ENCODE measurements at regions not wholly inside any gene's neighbourhood (a gene's known extent, or its start where the extent isn't known, plus 50 kb on each side); places are given as distances from the start of the nearest gene placed in this dataset.
"Not testable (repeated sequence)": the region's sequence is repeated elsewhere in the genome, so short reads cannot be mapped to it uniquely, and the experiment has no call there.

DNA sequence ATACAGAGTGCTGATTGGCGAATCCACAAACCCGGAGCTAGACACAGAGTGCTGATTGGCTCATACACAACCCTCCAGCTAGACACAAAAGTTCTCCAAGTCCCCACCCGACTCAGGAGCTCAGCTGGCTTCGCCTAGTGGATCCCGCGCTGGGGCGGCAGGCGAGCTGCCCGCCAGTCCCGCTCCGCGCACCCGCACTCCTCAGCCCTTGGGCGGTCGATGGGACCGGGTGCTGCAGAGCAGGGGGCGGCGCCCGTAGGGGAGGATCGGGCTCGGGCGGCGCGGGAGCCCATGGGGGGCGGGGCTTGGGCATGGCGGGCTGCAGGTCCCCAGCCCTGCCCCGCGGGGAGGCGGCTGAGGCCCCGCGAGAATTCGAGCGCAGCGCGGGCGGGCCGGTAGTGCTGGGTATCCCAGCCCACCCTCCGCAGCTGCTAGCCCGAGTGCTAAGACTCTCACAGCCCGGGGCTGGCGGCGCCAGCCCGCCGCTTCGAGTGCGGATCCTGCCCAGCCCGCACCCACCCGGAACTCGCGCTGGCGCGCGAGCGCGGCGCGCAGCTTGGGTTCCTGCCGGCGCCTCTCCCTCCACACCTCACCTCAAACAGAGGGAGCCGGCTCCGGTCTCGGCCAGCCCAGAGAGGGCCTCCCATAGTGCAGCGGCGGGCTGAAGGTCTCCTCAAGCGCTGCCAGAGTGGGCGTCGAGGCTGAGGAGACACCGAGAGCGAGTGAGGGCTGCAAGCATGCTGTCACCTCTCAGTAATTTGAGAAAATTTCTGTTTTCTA is 75.5 kb upstream of the ATP5MC3 start (continued):
- no peak for TF ChIP-seq NR2C2 (CRISPR knock-in tag; IDR thresholded peaks at IDR 0.05)
- TF ChIP-seq ZNF138 (CRISPR knock-in tag; conservative IDR thresholded peaks at IDR 0.05), result no peak
- TF ChIP-seq, protein P1, sequence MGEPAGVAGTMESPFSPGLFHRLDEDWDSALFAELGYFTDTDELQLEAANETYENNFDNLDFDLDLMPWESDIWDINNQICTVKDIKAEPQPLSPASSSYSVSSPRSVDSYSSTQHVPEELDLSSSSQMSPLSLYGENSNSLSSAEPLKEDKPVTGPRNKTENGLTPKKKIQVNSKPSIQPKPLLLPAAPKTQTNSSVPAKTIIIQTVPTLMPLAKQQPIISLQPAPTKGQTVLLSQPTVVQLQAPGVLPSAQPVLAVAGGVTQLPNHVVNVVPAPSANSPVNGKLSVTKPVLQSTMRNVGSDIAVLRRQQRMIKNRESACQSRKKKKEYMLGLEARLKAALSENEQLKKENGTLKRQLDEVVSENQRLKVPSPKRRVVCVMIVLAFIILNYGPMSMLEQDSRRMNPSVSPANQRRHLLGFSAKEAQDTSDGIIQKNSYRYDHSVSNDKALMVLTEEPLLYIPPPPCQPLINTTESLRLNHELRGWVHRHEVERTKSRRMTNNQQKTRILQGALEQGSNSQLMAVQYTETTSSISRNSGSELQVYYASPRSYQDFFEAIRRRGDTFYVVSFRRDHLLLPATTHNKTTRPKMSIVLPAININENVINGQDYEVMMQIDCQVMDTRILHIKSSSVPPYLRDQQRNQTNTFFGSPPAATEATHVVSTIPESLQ (CRISPR knock-in tag; IDR thresholded peaks at IDR 0.05), result no peak
- no peak for TF ChIP-seq PRRX2 (CRISPR knock-in tag; IDR thresholded peaks at IDR 0.05)
- no peak for TF ChIP-seq ZNF232 (CRISPR knock-in tag; IDR thresholded peaks at IDR 0.05)

DNA sequence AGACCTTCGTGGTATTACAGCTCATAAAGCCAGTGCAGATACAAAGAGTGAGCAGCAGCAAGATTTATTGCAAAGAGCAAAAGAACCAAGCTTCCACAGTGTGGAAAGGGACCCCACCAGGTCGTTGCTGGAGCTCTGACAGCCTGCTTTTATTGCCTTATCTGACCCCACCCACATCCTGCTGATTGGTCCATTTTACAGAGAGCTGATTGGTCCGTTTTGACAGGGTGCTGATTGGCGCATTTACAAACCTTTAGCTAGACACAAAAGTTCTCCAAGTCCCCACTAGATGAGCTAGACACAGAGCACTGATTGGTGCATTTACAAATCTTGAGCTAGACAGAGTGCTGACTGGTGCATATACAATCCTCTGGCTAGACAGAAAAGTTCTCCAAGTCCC is 74.9 kb upstream of the ATP5MC3 start:
- H3K36me3 Mint-ChIP-seq, result peaks cover 10% of the 10 kb centered on the region
- H3K27ac Mint-ChIP-seq, POLR2A ChIA-PET: not testable (repeated sequence)

GRCh38 chr2:175253871-175254270 is 72.4 kb upstream of the ATP5MC3 start:
- TF ChIP-seq, protein P2, sequence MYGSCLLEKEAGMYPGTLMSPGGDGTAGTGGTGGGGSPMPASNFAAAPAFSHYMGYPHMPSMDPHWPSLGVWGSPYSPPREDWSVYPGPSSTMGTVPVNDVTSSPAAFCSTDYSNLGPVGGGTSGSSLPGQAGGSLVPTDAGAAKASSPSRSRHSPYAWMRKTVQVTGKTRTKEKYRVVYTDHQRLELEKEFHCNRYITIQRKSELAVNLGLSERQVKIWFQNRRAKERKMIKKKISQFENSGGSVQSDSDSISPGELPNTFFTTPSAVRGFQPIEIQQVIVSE (CRISPR knock-in tag; IDR thresholded peaks at IDR 0.05; ENCODE audit: borderline replicate concordance), result no peak
- TF ChIP-seq USF2 (CRISPR knock-in tag; IDR thresholded peaks at IDR 0.05), result no peak
- TF ChIP-seq NR2C2 (CRISPR knock-in tag; IDR thresholded peaks at IDR 0.05), result no peak
- DNase-seq (ENCODE audit: low spot score), result no peak
- ChIA-PET CTCF (interaction anchor here (1.0 to 1.1 kb wide), 2 partner anchors 8 to 19 kb away, joined by 3 to 4 read pairs; no protein-coding TSS in a partner anchor), POLR2A (no interaction called here)
- H3K4me3 Mint-ChIP-seq, result no peak overlapping the region
- no peak for ATAC-seq
- H3K27me3 Mint-ChIP-seq (ENCODE audit: low read depth), result no peaks in the 10 kb centered on the region; the same call in 1 of the 2 replicates
- H3K4me1 Mint-ChIP-seq, result 0 out of 2 replicates have a peak, but pooled peaks cover 2% of the 10 kb centered on the region
- peaks cover 10% of the 10 kb centered on the region for H3K36me3 Mint-ChIP-seq
- H3K9me3 Mint-ChIP-seq, result peaks cover 19% of the 10 kb centered on the region
- no peak overlapping the region for H3K27ac Mint-ChIP-seq

More for the DNA sequence above, 74.9 kb upstream of the ATP5MC3 start:
- H3K4me3 Mint-ChIP-seq; DNase-seq (ENCODE audit: low spot score); H3K4me1 Mint-ChIP-seq; ATAC-seq; H3K27me3 Mint-ChIP-seq (ENCODE audit: low read depth): not testable (repeated sequence)
- peaks cover 19% of the 10 kb centered on the region for H3K9me3 Mint-ChIP-seq
- CTCF ChIA-PET, result interaction anchor here (1.1 to 1.3 kb wide), 2 partner anchors 21 to 559 kb away, joined by 3 read pairs; no protein-coding TSS in a partner anchor

DNA sequence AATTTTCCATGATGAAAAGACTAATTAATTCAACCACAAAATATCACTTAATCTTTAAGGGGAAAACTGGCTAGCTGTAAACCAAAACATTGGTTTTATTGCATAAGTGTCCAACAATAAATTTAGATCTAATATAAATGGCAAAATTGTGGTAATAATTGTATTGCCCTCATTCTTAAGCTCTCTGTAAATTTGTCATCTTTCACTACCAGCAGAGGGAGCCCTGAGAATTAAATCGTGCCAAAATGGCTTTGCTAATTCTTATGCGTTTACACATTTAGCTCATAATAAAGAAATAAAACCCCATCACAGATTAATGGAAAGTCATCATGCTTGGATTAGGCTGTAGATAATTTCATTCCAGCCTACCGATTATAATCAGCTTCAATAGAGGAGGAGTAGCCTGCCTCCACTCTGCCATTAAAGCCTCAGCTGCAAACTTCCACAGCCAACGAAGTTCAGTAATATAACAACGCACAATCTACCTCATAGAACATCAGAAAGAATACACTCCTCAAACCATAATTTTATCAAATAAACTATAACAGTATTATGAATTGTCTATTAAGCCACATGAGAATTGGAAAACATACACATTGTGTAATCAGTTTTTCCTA is 70.0 kb upstream of the ATP5MC3 start:
- POLR2A ChIA-PET, result no interaction called here
- Mint-ChIP-seq H3K4me1 (0 out of 2 replicates have a peak, but pooled peaks cover 2% of the 10 kb centered on the region), H3K4me3 (no peak overlapping the region), H3K9me3 (peaks cover 7% of the 10 kb centered on the region), H3K36me3 (peaks cover 6% of the 10 kb centered on the region), H3K27me3 (ENCODE audit: low read depth) (no peaks in the 10 kb centered on the region; the same call in 1 of the 2 replicates), H3K27ac (no peak overlapping the region)
- no peak for ATAC-seq
- CTCF ChIA-PET, result interaction anchor here (0.5 to 2.6 kb wide), 66 partner anchors 8 to 1455 kb away, joined by 3 to 60 read pairs (median 4); partner anchors contain the start of genes ATF2 and CHN1
- no peak for DNase-seq (ENCODE audit: low spot score)
- TF ChIP-seq, protein P3, sequence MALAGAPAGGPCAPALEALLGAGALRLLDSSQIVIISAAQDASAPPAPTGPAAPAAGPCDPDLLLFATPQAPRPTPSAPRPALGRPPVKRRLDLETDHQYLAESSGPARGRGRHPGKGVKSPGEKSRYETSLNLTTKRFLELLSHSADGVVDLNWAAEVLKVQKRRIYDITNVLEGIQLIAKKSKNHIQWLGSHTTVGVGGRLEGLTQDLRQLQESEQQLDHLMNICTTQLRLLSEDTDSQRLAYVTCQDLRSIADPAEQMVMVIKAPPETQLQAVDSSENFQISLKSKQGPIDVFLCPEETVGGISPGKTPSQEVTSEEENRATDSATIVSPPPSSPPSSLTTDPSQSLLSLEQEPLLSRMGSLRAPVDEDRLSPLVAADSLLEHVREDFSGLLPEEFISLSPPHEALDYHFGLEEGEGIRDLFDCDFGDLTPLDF (CRISPR knock-in tag; IDR thresholded peaks at IDR 0.05), result no peak
- TF ChIP-seq AFF4 (CRISPR knock-in tag; IDR thresholded peaks at IDR 0.05; ENCODE audit: borderline replicate concordance) (no peak), GRHL2 (CRISPR knock-in tag; IDR thresholded peaks at IDR 0.05; ENCODE audit: insufficient replicate concordance, severe bottlenecking) (no peak), ZNF232 (CRISPR knock-in tag; IDR thresholded peaks at IDR 0.05) (no peak), GABPB1 (CRISPR knock-in tag; IDR thresholded peaks at IDR 0.05) (no peak), GTF2I (CRISPR knock-in tag; conservative IDR thresholded peaks at IDR 0.05) (no peak), ZNF263 (CRISPR knock-in tag; IDR thresholded peaks at IDR 0.05; ENCODE audit: low read depth) (no peak)
- TF ChIP-seq, protein P4, sequence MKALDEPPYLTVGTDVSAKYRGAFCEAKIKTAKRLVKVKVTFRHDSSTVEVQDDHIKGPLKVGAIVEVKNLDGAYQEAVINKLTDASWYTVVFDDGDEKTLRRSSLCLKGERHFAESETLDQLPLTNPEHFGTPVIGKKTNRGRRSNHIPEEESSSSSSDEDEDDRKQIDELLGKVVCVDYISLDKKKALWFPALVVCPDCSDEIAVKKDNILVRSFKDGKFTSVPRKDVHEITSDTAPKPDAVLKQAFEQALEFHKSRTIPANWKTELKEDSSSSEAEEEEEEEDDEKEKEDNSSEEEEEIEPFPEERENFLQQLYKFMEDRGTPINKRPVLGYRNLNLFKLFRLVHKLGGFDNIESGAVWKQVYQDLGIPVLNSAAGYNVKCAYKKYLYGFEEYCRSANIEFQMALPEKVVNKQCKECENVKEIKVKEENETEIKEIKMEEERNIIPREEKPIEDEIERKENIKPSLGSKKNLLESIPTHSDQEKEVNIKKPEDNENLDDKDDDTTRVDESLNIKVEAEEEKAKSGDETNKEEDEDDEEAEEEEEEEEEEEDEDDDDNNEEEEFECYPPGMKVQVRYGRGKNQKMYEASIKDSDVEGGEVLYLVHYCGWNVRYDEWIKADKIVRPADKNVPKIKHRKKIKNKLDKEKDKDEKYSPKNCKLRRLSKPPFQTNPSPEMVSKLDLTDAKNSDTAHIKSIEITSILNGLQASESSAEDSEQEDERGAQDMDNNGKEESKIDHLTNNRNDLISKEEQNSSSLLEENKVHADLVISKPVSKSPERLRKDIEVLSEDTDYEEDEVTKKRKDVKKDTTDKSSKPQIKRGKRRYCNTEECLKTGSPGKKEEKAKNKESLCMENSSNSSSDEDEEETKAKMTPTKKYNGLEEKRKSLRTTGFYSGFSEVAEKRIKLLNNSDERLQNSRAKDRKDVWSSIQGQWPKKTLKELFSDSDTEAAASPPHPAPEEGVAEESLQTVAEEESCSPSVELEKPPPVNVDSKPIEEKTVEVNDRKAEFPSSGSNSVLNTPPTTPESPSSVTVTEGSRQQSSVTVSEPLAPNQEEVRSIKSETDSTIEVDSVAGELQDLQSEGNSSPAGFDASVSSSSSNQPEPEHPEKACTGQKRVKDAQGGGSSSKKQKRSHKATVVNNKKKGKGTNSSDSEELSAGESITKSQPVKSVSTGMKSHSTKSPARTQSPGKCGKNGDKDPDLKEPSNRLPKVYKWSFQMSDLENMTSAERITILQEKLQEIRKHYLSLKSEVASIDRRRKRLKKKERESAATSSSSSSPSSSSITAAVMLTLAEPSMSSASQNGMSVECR (CRISPR knock-in tag; IDR thresholded peaks at IDR 0.05; ENCODE audit: borderline replicate concordance), result no peak
